ENCODE measurements at regions not wholly inside any gene's neighbourhood (a gene's known extent, or its start where the extent isn't known, plus 50 kb on each side); places are given as distances from the start of the nearest gene placed in this dataset.

GRCh38 chr2:193276560-193276959, 1081.8 kb upstream of the TMEFF2 start:
- Histone ChIP-seq H2AFZ (ENCODE audit: low read depth, low read length) (no peak overlapping the region), H3K4me1 (ENCODE audit: control insufficient read depth, extremely low read depth, insufficient read depth, low read length) (no peaks in the 10 kb centered on the region), H3K9me1 (replicated peaks; ENCODE audit: control insufficient read depth, extremely low read depth, insufficient read depth, low read length) (no peaks in the 10 kb centered on the region), H3K9ac (replicated peaks; ENCODE audit: extremely low read depth, insufficient read depth, low read length) (no peak overlapping the region), H3K4me2 (ENCODE audit: insufficient read depth, low read length) (no peak overlapping the region), H4K20me1 (replicated peaks; ENCODE audit: control insufficient read depth, extremely low read depth, insufficient read depth, low read length) (no peaks in the 10 kb centered on the region), H3K9me3 (replicated peaks; ENCODE audit: control insufficient read depth, insufficient read depth, low read length) (no peaks in the 10 kb centered on the region), H3K27me3 (ENCODE audit: control insufficient read depth in 2 of 2, insufficient read depth in 2 of 2, low read length in 2 of 2) (no peaks in the 10 kb centered on the region), H3K79me2 (ENCODE audit: control insufficient read depth, insufficient read depth, low read length) (no peaks in the 10 kb centered on the region), H3K27ac (ENCODE audit: insufficient read depth, low read depth, low read length) (no peak overlapping the region), H3K4me3 (replicated peaks in 1 of 3; ENCODE audit: insufficient read depth in 1 of 3, low read depth in 1 of 3, low read length in 3 of 3) (no peak overlapping the region), H3K36me3 (ENCODE audit: control insufficient read depth in 2 of 2, extremely low read depth in 1 of 2, insufficient read depth in 2 of 2, low read length in 2 of 2) (no peaks in the 10 kb centered on the region)
- intact Hi-C loops (cut with micrococcal nuclease): no loop called here
- dilution Hi-C loops (cut with MboI; ENCODE audit: extremely low pct_ligation_motif_present, low sequenced_read_pairs): no loop called here
- POLR2A ChIA-PET: no interaction called here
- DNase-seq (ENCODE audit: low read depth, low spot score) (no peak), FAIRE-seq (no peak)
- BruUV-seq (replicated peaks): no TSS peak
- TF ChIP-seq CTCF (IDR thresholded peaks at IDR 0.05; ENCODE audit: extremely low read depth in 1 of 2, insufficient read depth in 1 of 2, low read depth in 1 of 2, low read length in 2 of 2) (no peak), POLR2AphosphoS5 (IDR thresholded peaks at IDR 0.05; ENCODE audit: insufficient read depth, low read depth, low read length) (no peak), MYC (IDR thresholded peaks at IDR 0.05; ENCODE audit: low read depth, low read length) (no peak), FOS (IDR thresholded peaks at IDR 0.05; ENCODE audit: borderline replicate concordance, insufficient read depth, low read length) (no peak), JUN (IDR thresholded peaks at IDR 0.05; ENCODE audit: borderline replicate concordance, insufficient read depth, insufficient read length, low read depth) (no peak), MAX (IDR thresholded peaks at IDR 0.05; ENCODE audit: insufficient read depth, insufficient read length) (no peak), EZH2 (IDR thresholded peaks at IDR 0.05; ENCODE audit: borderline replicate concordance, low read depth, low read length, severe bottlenecking) (no peak), GATA2 (IDR thresholded peaks at IDR 0.05; ENCODE audit: insufficient read depth, insufficient read length, low read depth, low read length) (no peak), POLR2A (IDR thresholded peaks at IDR 0.05; ENCODE audit: low read depth, low read length) (no peak)
- CTCF ChIA-PET: no interaction called here

Data from endothelial cell of umbilical vein (primary cell).